Kidney (tissue), 13 donors: ENCODE measurements at regions not wholly inside any gene's neighbourhood (a gene's known extent, or its start where the extent isn't known, plus 50 kb on each side); places are given as distances from the start of the nearest gene placed in this dataset.
A peak's percentile ranks its signal among the peaks of the same experiment; 100 is the strongest.

Source experiments
- DNase-seq, 5 donors: peaks; one replicate each; pipeline ENCODE4 v3.0.0-alpha.2; 2013 to 2020
- FAIRE-seq: peaks from 2 replicates; lab custom pipeline; 2012; peaks lifted over from hg19 to GRCh38; lab: Jason Lieb, UNC
- H3K27ac ChIP-seq, 2 donors: one replicate each; pipeline ENCODE4 v1.7.0; 2013; ENCODE audit warnings: low read depth in 2 of 2, low read length in 2 of 2, inconsistent platforms in 1 of 2
- H3K27me3 ChIP-seq: one replicate; pipeline ENCODE4 v1.7.1; 2013; ENCODE audit warnings: low read length, inconsistent platforms; ENCODE audit not compliant: control insufficient read depth, insufficient read depth
- H3K36me3 ChIP-seq, 3 donors: one replicate each; pipeline versions ENCODE4 v1.7.0 to v1.7.1; 2013; ENCODE audit warnings: low read length in 3 of 3, control low read depth in 1 of 3, inconsistent platforms in 1 of 3; ENCODE audit not compliant: insufficient read depth in 3 of 3, control insufficient read depth in 2 of 3
- H3K4me1 ChIP-seq, 3 donors: one replicate each; pipeline versions ENCODE4 v1.7.0 to v1.7.1; 2013; ENCODE audit warnings: low read length in 3 of 3, inconsistent platforms in 1 of 3, low read depth in 1 of 3; ENCODE audit not compliant: control insufficient read depth in 2 of 3, insufficient read depth in 2 of 3
- H3K4me3 ChIP-seq, 3 donors: one replicate each; pipeline versions ENCODE4 v1.7.0 to v1.8.1; 2013; ENCODE audit warnings: low read length in 3 of 3, control low read depth in 1 of 3, inconsistent platforms in 1 of 3
- H3K9ac ChIP-seq, 3 donors: one replicate each; pipeline versions ENCODE4 v1.7.0 to v1.7.1; 2013; ENCODE audit warnings: low read length in 3 of 3, control low read depth in 1 of 3, inconsistent platforms in 1 of 3
- H3K9me3 ChIP-seq, 3 donors: one replicate each; pipeline versions ENCODE4 v1.7.0 to v1.7.1; 2013; ENCODE audit warnings: low read length in 3 of 3, control low read depth in 1 of 3, inconsistent platforms in 1 of 3; ENCODE audit not compliant: control insufficient read depth in 2 of 3, insufficient read depth in 1 of 3
- CTCF ChIP-seq: IDR thresholded peaks from 3 replicates; pipeline ENCODE4 v1.5.1; 2012; ENCODE audit warnings: mild to moderate bottlenecking, moderate library complexity, borderline replicate concordance; ENCODE audit not compliant: insufficient read depth; ENCODE audit errors: extremely low read depth
- intact Hi-C: fragments of 100-400 bp; cut with DNase I; formaldehyde crosslinking; loops from one replicate; pipeline ENCODE4 v1.11.1; 2022
- donor health status: control.
- donor health status: control.
- donor health status: control.
- donor health status: control.
- donor health status: control.
- donor health status: DM: yes; HTN: yes; CAD: no.
- donor health status: Normal renal cell carcinoma (clear cell type).

- TF ChIP-seq CTCF = no peak
- H3K4me3 ChIP-seq = no peak overlapping the region
- H3K27me3 ChIP-seq = no peaks in the 10 kb centered on the region
- intact Hi-C loops = no loop called here
- H3K4me1 ChIP-seq = no peaks in the 10 kb centered on the region
- FAIRE-seq (no peak), DNase-seq (no peak)
- H3K9me3 ChIP-seq = peaks cover 0 to 5% (median 0%) of the 10 kb centered on the region in 3 donors
- no peak overlapping the region for H3K27ac ChIP-seq
- no peak overlapping the region for H3K9ac ChIP-seq
- H3K36me3 ChIP-seq = no peaks in the 10 kb centered on the region
These were observed 598.4 kb downstream of the RWDD3 start for GRCh38 chr1:95832370-95832769.

GRCh38 chr1:95849439-95849838, 615.4 kb downstream of the RWDD3 start:
- no peaks in the 10 kb centered on the region for H3K4me1 ChIP-seq
- intact Hi-C loops = no loop called here
- no peak for FAIRE-seq
- no peaks in the 10 kb centered on the region for H3K36me3 ChIP-seq
- H3K27ac ChIP-seq = no peak overlapping the region
- H3K9ac ChIP-seq = no peak overlapping the region
- peaks cover 0 to 3% (median 0%) of the 10 kb centered on the region in 3 donors for H3K9me3 ChIP-seq
- TF ChIP-seq CTCF = no peak
- no peaks in the 10 kb centered on the region for H3K27me3 ChIP-seq
- H3K4me3 ChIP-seq = no peak overlapping the region
- no peak for DNase-seq

GRCh38 chr1:95850165-95850649, 616.2 kb downstream of the RWDD3 start:
- no peak overlapping the region for H3K9ac ChIP-seq
- intact Hi-C loops = no loop called here
- peaks cover 0 to 3% (median 0%) of the 10 kb centered on the region in 3 donors for H3K9me3 ChIP-seq
- no peak overlapping the region for H3K27ac ChIP-seq
- no peak for TF ChIP-seq CTCF
- no peaks in the 10 kb centered on the region for H3K27me3 ChIP-seq
- FAIRE-seq (no peak), DNase-seq (no peak)
- no peaks in the 10 kb centered on the region for H3K36me3 ChIP-seq
- H3K4me3 ChIP-seq = no peak overlapping the region
- no peaks in the 10 kb centered on the region for H3K4me1 ChIP-seq

GRCh38 chr1:95850763-95851162, 616.8 kb downstream of the RWDD3 start:
- no peak for TF ChIP-seq CTCF
- H3K36me3 ChIP-seq = no peaks in the 10 kb centered on the region
- DNase-seq = peak in 2 of 5 donors; percentile 1 to 14
- H3K27me3 ChIP-seq = no peaks in the 10 kb centered on the region
- H3K4me1 ChIP-seq = no peaks in the 10 kb centered on the region
- H3K9me3 ChIP-seq = peaks cover 0 to 3% (median 0%) of the 10 kb centered on the region in 3 donors
- no peak overlapping the region for H3K4me3 ChIP-seq
- H3K9ac ChIP-seq = no peak overlapping the region
- H3K27ac ChIP-seq = no peak overlapping the region
- FAIRE-seq = no peak
- intact Hi-C loops = no loop called here
